Erythroblast (primary cell): ENCODE measurements at regions not wholly inside any gene's neighbourhood (a gene's known extent, or its start where the extent isn't known, plus 50 kb on each side); places are given as distances from the start of the nearest gene placed in this dataset.

Experiments used
- DNase-seq, 2 experiments: peaks; one replicate each; lab custom pipeline; 2025; lab: John Stamatoyannopoulos, UW
- GATA1 ChIP-seq: IDR thresholded peaks from 2 replicates; pipeline ENCODE4 v1.6.1; 2011; ENCODE audit warnings: low read depth, mild to moderate bottlenecking, control low read depth, low read length, moderate library complexity
- POLR2A ChIP-seq: IDR thresholded peaks from 2 replicates; pipeline ENCODE4 v1.6.1; 2011; ENCODE audit warnings: mild to moderate bottlenecking, low read length

DNA sequence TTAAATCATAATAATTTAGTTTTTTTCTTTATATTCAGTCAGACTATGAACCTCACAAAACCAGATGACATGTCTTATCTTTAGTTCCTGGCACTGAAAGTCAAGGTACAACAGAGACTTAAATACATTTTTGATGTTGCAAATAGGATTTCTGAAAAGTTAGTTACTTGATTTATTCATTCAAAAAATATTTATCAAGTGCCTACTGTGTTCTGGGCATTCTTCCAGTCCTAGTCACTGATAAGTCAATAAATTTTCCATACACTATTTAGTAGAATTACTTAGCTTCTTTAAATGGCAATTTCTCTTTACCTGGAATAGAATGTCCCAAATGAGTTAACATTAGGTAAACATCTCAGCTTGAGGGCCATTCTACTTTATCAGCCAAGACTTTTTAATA, 938.3 kb upstream of the PCDH9 start:
- TF ChIP-seq POLR2A (no peak), GATA1 (no peak)
- peak in 1 of 2 experiments; percentile 2 for DNase-seq

DNA sequence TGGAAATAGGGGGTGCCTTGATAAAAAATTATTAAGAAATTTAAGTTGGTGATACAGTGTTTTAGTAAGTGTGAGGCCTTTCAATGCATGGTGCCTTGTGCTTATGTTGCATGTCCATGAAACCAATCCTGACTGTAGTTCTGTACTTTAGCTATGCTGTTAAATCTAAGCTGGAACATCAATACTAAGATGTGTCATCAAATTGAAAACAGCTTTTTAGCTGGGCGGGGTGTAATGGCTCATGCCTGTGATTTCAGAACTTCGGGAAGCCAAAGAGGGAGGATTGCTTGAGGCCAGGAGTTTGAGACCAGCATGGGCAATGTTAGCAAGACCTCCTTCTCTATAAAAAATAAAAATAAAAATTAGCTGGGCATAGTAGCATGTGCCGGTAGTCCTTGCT, 930.3 kb upstream of the PCDH9 start:
- no peak for DNase-seq
- TF ChIP-seq GATA1: no peak
- TF ChIP-seq POLR2A: no peak

DNA sequence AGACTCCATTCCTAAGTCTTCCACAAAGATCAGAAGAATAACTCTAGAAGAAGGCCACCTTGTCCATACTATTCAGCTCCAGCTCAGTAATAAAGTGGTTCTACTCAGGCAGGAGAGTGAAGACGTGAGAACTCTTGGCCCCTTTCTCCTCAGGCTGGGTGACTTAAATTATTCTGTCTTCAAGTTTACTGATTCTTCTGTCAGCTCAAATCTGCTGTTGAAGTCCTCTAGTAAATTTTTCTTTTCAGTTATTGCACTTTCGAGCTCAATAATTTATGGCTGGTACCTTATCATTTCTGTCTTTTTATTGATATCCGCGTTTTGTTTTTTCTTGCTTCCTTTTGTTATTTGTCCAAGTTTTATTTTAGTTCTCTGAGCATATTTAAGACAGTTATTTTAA, 922.3 kb upstream of the PCDH9 start:
- TF ChIP-seq POLR2A (no peak), GATA1 (no peak)

DNA sequence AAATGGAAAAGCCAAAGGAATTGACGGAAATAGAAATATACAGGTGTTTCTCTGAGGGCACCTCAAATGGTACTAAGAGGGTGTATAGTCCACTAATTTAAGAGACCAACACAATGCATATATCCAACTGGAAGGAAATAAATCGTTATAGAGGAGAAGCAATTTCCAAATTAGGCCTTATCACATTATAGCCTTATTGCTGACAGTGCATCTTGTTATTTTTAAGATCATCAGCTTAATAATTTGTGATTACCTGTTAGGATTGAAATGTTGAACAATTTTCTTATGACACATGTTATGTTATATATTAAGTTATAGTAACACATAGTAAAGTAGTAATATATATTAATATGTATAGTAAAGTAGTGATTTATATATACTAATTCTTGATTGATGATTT, 915.7 kb upstream of the PCDH9 start:
- no peak for DNase-seq
- TF ChIP-seq GATA1: no peak
- TF ChIP-seq POLR2A: no peak

More for the DNA sequence above, 922.3 kb upstream of the PCDH9 start:
- no peak for DNase-seq

DNA sequence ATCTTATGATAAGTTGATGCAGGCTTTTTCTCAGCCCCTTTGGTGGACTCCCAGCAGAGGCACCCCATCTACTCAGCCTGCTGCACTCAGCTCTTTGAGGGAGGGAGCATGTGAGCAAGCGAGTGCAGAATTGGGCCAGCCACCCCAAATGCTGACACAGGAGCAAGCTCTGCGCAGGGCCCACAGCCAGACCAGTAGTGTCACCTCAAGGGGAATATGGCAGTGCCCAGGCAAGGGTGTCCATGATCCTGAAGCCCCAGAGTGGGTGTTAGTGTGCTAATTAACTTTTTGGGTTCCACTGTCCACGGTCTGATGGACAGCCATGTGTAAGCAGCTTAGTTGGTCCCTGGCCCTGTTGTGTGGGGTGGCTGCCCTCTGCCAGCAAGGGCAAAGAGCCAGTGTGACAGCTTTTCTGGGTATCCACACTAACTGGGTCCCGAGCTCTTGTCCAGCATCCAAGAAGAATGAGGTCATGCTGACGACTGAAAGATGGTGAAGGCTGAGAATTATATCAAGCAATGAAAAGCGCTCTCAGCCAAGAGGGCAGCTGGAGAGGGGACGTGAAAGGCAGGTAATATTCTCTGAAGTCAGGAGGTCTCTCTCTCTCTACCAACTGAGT, 898.3 kb upstream of the PCDH9 start:
- no peak for DNase-seq
- TF ChIP-seq POLR2A (no peak), GATA1 (no peak)

DNA sequence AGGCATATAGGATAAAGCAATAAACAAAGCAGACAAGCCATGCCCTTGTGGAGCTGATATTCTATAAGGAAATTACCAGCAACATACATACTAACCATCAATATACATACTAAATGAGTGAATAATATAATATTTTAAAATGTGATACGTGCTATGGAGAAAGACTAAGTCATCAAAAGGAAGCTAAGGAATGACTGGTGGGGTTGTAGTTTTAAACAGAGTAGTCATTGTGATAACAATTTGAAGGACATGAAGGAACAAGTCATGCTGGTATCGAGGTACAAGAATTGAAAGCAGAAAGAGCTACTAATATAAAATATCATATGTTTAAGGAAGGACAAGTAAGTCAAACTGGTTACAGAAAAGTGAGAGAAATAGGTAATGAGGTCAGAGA, 894.9 kb upstream of the PCDH9 start:
- DNase-seq: no peak
- TF ChIP-seq GATA1: no peak
- TF ChIP-seq POLR2A: no peak

DNA sequence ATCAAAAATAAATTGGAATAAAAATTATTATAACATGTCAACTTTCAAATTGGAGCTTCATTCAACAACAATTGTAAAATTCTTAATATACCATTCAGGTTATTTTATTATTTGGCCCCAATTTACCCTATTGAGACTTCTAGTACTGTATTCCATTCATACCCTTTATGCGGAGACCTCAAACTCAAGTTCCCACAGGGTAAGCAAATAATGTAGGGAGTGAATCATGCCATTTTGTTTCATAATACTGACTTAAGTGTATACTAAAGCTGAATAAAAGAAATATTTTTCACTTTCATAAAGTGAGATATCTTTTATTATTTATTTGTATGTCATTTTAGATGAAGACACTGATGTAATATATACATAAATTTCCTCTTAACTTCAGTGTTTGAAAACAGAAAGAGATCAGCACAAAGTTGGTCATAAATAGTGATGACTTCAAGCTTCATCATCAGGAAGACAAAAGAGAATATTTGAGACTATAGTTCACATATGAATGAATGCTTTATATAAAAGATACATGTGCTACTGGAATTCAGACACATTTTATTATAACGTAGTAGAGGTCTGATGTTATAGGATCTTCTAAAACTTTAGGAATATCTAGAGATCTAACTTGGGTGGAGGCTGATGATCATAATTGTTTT, 894.4 kb upstream of the PCDH9 start:
- no peak for DNase-seq
- no peak for TF ChIP-seq POLR2A
- no peak for TF ChIP-seq GATA1

DNA sequence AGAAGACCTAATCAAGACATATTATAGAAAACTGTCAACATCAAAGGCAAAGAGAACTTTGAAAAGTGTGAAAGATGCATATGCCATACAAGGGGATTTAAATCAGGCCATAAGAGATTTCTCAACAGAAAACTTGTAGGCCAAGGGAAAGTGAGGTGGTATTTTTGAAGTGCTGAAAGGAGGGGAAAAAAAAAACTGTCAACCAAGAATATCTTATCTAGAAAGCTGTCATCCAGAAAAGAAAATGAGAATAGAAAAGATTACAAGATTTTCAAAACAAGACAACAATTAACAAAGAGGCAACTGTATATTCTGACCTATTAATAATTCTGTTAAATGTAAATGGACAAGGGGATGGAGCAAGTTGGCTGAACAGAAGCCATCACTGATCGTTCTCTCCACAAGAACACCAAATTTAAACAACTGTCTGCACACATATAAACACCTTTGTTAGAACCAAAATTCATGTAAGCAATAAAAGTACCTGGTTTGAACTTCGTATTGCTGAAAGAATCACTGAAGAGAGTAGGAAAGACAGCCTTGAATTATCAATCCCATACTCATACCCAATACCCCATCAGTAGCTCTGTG, 880.1 kb upstream of the PCDH9 start:
- no peak for DNase-seq
- TF ChIP-seq POLR2A (no peak), GATA1 (no peak)

DNA sequence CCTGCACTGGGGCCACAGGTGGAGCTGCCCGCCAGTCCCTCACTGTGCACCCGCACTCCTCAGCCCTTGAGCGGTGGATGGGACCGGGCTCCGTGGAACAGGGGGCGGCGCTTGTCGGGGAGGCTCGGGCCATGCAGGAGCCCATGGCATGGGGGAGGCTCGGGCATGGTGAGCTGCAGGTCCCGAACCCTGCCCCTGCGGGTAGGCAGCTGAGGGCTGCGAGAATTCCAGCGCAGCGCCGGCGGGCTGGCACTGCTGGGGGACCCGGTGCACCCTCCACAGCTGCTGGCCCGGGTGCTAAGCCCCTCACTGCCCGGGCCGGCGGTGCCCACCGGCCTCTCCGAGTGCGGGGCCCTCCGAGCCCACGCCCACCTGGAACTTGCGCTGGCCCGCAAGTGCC, 877.5 kb upstream of the PCDH9 start:
- TF ChIP-seq GATA1: no peak
- no peak for TF ChIP-seq POLR2A
- DNase-seq: no peak

DNA sequence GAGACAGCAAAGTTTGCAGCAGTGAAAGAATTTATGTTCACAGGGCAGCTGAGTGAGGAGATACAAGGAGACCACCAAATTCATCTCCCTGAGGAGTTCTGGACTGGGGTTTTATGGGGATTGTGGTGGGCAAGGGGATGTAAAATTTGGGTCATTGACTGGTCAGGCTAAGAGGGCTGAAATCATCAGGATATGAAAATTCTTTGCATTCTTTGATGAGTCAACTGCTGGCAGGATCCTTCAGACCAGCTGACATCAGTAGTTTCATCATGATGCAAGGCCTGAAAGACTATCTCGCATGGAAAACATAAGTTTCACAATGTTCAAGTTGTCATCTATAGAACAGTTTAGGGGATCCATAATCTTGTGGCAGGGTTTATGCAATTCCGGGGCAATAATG, 869.5 kb upstream of the PCDH9 start:
- TF ChIP-seq POLR2A (no peak), GATA1 (no peak)
- no peak for DNase-seq

DNA sequence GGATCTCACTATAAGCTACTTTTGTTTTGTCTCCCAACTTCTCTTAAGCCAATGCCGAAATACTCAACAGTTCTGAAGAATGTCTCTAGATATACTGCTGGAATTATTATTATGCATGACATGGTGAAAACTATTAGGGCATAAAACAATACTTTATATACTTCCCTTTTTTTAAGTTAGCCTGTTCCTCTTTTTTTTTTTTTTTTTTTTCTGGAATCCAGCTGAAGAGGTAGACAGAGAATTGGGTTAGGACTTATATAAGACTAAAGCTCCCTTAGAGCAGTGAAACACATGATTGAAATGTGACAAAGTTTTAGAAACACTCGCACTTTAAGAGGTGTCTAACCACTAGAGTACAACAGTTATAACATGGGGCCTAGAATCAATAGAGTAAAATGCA, 850.9 kb upstream of the PCDH9 start:
- TF ChIP-seq POLR2A (no peak), GATA1 (no peak)
- no peak for DNase-seq

DNA sequence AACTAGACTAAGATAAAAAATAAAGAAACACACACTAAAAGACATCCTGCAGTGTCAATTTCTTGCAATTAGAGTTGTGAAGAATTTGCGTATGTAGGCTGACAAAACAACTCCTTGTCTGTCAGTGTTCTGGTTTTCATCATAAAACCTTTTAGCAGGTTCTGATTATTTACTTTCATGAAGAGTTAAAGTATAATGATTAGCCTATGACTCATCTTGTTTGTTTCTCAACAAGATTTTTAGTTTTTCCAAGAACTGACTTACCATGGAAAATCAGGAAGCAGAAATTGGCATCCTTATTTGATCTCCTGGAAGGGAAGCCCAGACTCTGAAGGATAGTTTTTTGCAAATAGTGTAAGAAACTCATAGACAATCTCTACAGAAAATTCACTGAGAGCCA, 848.7 kb upstream of the PCDH9 start:
- TF ChIP-seq GATA1 (no peak), POLR2A (no peak)
- DNase-seq: no peak

DNA sequence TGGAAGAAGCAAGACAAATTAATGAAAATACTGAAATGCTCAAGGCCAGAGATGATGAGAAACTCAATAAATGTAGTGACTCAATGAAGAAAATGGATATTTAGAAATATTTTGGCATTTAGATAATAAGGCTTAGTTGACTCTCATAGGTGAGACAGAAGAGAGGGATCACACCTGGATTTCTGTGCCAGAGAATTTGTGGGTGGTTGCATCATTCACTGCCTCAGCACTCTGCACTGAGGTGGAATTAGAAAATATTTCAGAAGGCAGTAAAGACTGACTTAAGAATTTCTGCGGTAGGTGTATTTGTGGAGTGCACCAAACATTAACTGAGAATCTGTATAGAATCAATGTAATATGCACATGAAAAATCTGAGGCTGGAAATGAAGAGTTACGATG, 848.3 kb upstream of the PCDH9 start:
- DNase-seq: no peak

DNA sequence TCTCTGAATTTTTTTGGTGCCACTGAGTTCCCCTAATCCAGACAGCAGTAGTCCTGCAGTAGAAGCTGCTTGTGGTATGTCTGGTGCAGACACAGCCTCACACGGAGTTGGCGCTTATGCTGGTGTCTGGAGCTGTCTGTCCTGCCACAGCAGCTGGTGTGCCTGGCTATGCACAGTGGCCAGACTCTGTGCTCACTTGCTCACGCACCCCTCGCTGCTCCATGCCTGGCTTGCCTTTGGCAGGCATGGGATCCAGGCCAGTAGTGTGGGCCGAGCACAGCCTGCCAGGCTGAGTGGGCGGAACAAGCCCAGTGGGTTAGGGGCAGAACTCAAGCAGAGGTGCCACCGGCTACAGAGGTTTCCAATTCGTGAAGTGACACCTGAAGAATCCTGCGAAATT, 845.9 kb upstream of the PCDH9 start:
- TF ChIP-seq GATA1: no peak
- TF ChIP-seq POLR2A: no peak
- DNase-seq: no peak

More for the DNA sequence above, 848.3 kb upstream of the PCDH9 start:
- no peak for TF ChIP-seq GATA1
- TF ChIP-seq POLR2A: no peak

DNA sequence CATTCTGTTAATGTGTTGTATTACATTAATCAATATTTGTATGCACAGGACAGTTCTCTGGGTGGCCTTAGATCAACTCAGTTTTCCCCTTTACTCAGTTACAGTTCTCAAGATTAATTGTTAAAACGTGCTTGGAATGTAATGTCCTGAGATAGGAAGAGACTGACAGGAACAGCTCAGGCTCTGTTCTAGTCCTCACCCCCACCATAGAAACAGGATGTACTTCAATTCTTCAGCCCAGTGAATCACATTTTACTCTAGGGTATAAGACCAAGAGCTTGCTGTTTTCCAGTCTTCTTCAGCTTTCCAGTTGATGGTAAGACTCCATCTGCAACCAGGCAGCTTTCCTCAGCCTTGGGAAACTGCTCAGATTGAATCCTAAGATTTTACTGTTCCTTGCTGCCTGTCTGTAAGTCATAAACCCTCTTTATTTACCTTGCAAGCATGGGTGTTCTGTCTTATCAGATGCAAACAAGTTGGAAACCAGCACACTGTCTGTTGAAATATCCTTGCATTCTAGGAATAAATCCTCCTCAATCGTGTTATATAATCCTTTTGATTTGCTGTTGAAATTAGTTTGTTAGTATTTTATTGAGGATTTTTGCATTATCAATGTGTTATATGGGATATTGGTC, 836.9 kb upstream of the PCDH9 start:
- DNase-seq: no peak

More for the DNA sequence above, 836.9 kb upstream of the PCDH9 start:
- TF ChIP-seq GATA1 (no peak), POLR2A (no peak)
